ENCODE measurements at regions not wholly inside any gene's neighbourhood (a gene's known extent, or its start where the extent isn't known, plus 50 kb on each side); places are given as distances from the start of the nearest gene placed in this dataset.
"Not testable (repeated sequence)": the region's sequence is repeated elsewhere in the genome, so short reads cannot be mapped to it uniquely, and the experiment has no call there.

GRCh38 chr2:131277857-131278256, 68.5 kb downstream of the POTEE start:
- TF ChIP-seq POLR2A, CTCF (IDR thresholded peaks at IDR 0.05): not testable (repeated sequence)
